Endothelial cell of umbilical vein (primary cell): ENCODE measurements at regions not wholly inside any gene's neighbourhood (a gene's known extent, or its start where the extent isn't known, plus 50 kb on each side); places are given as distances from the start of the nearest gene placed in this dataset.
"Not testable (repeated sequence)": the region's sequence is repeated elsewhere in the genome, so short reads cannot be mapped to it uniquely, and the experiment has no call there.

ENCODE experiments used
- BruUV-seq: library from RNA; stranded (reverse); fragments of 400-500 nt; replicated peaks from 2 replicates; lab custom pipeline; 2021; lab: Mats Ljungman, UMichigan
- CTCF ChIA-PET: fragments of 300-600, 350-600 bp; sonication (Branson Sonifier 250); formaldehyde crosslinking; loops from one replicate; lab custom pipeline; 2021; ENCODE audit warnings: antibody characterized with exemption, inconsistent platforms; lab: Charles Lee
- POLR2A ChIA-PET: fragments of 300-600, 350-600 bp; sonication (Branson Sonifier 250); formaldehyde crosslinking; loops from one replicate; lab custom pipeline; 2021; ENCODE audit warnings: antibody characterized with exemption, inconsistent platforms; lab: Charles Lee
- DNase-seq: peaks from one replicate; pipeline ENCODE4 v3.0.0-alpha.2; 2011; ENCODE audit warnings: low read depth, low spot score
- FAIRE-seq: peaks from 2 replicates; lab custom pipeline; 2011; peaks lifted over from hg19 to GRCh38; lab: Jason Lieb, UNC
- H2AFZ ChIP-seq: 2 replicates; pipeline ENCODE4 v1.6.0; 2012; ENCODE audit warnings: low read depth, low read length, control low read depth, inconsistent platforms
- H3K27ac ChIP-seq: 2 replicates; pipeline ENCODE4 v1.5.1; 2011; ENCODE audit warnings: low read depth, mild to moderate bottlenecking, control low read depth, low read length, moderate library complexity; ENCODE audit not compliant: insufficient read depth
- H3K27me3 ChIP-seq, 2 experiments: 2 replicates each; pipeline versions ENCODE4 v1.6.0 to v1.6.1; 2011; ENCODE audit warnings: low read length in 2 of 2, mixed read lengths in 1 of 2; ENCODE audit not compliant: control insufficient read depth in 2 of 2, insufficient read depth in 2 of 2
- H3K36me3 ChIP-seq, 2 experiments: 2 replicates in 1 of 2; 3 replicates in 1 of 2; pipeline ENCODE4 v1.5.1; 2011; ENCODE audit warnings: low read length in 2 of 2, mild to moderate bottlenecking in 1 of 2, moderate library complexity in 1 of 2; ENCODE audit not compliant: control insufficient read depth in 2 of 2, insufficient read depth in 2 of 2; ENCODE audit errors: extremely low read depth in 1 of 2
- H3K4me1 ChIP-seq: 3 replicates; pipeline ENCODE4 v1.5.1; 2011; ENCODE audit warnings: mild to moderate bottlenecking, low read length; ENCODE audit not compliant: control insufficient read depth, insufficient read depth; ENCODE audit errors: extremely low read depth
- H3K4me2 ChIP-seq: 2 replicates; pipeline ENCODE4 v1.6.1; 2011; ENCODE audit warnings: low read length, control low read depth, mixed read lengths; ENCODE audit not compliant: insufficient read depth
- H3K4me3 ChIP-seq, 3 experiments: fragments of 200-600 bp in 1 of 3; sonication (generic), shearing (Covaris generic) in 1 of 3; replicated peaks in 1 of 3; 2 replicates each; pipeline ENCODE4 v1.5.1; 2011 to 2016; ENCODE audit warnings: control low read depth in 3 of 3, low read length in 3 of 3, mild to moderate bottlenecking in 2 of 3, inconsistent platforms in 1 of 3, low read depth in 1 of 3, moderate library complexity in 1 of 3; ENCODE audit not compliant: insufficient read depth in 1 of 3
- H3K79me2 ChIP-seq: 2 replicates; pipeline ENCODE4 v1.6.0; 2012; ENCODE audit warnings: low read length, inconsistent platforms; ENCODE audit not compliant: control insufficient read depth, insufficient read depth
- H3K9ac ChIP-seq: replicated peaks from 2 replicates; pipeline ENCODE3; 2011; ENCODE audit warnings: low read length, control low read depth; ENCODE audit not compliant: insufficient read depth; ENCODE audit errors: extremely low read depth
- H3K9me1 ChIP-seq: replicated peaks from 3 replicates; pipeline ENCODE4 v1.6.0; 2011; ENCODE audit warnings: mild to moderate bottlenecking, low read length; ENCODE audit not compliant: control insufficient read depth, insufficient read depth; ENCODE audit errors: extremely low read depth
- H3K9me3 ChIP-seq: replicated peaks from 2 replicates; pipeline ENCODE4 v1.5.1; 2012; ENCODE audit warnings: low read length, inconsistent platforms; ENCODE audit not compliant: control insufficient read depth, insufficient read depth
- H4K20me1 ChIP-seq: replicated peaks from 2 replicates; pipeline ENCODE3; 2011; ENCODE audit warnings: mild to moderate bottlenecking, low read length; ENCODE audit not compliant: control insufficient read depth, insufficient read depth; ENCODE audit errors: extremely low read depth
- EZH2 ChIP-seq: IDR thresholded peaks from 2 replicates; pipeline ENCODE4 v1.6.1; 2012; ENCODE audit warnings: borderline replicate concordance, low read depth, mild to moderate bottlenecking, moderate library complexity, low read length, inconsistent platforms; ENCODE audit not compliant: severe bottlenecking
- JUN ChIP-seq: IDR thresholded peaks from 2 replicates; pipeline ENCODE4 v1.6.1; 2011; ENCODE audit warnings: borderline replicate concordance, low read depth; ENCODE audit not compliant: insufficient read length, insufficient read depth
- dilution Hi-C: fragments of 300-500 bp; cut with MboI; formaldehyde crosslinking; loops from one replicate; pipeline ENCODE4 v1.15.0; 2019; ENCODE audit warnings: low sequenced_read_pairs; ENCODE audit not compliant: extremely low pct_ligation_motif_present
- intact Hi-C: fragments of 100-400 bp; cut with micrococcal nuclease; formaldehyde crosslinking; loops from one replicate; pipeline ENCODE4 v1.10.0; 2022

DNA sequence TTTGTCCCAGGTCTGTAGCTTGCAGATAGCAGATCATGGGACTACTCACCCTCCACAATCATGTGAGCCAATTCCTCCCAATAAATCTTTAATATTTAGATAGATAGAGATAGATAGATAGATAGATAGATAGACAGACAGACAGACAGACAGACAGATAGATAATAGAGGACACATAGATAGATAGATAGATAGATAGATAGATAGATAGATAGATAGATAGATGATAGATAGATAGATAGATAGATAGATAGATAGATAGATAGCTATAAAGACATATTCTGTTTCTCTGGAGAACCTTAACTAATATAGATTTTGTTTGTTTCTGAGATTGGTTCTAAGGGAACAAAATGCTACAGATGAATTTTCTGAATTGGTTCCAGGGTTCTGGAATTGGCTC lies 82.3 kb upstream of the PRDX6 start:
- POLR2A ChIA-PET, H3K9ac ChIP-seq, BruUV-seq, DNase-seq, H3K9me3 ChIP-seq, H3K4me3 ChIP-seq, H2AFZ ChIP-seq, H3K27me3 ChIP-seq, H4K20me1 ChIP-seq, H3K79me2 ChIP-seq, dilution Hi-C loops, H3K9me1 ChIP-seq, H3K4me2 ChIP-seq, H3K27ac ChIP-seq, intact Hi-C loops, CTCF ChIA-PET, FAIRE-seq, H3K36me3 ChIP-seq, H3K4me1 ChIP-seq: not testable (repeated sequence)

DNA sequence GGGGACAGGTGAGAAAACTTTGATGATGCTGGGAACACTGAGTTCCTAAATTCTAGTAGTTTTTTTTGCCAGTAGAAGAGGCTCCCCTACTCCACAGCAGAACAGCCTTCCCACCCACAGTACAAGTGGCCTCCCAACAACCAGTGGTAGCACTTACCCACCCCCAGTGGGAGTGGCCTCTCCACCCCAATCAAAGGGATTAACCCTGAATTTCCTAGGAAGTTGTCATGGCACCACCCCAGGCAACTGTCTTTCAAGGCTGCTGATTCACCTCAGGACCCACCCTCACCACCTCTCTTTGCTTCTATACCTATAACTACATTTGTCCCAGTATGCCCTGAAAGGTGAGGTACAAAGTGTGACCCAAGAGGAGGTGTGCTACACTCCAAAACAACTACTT lies 81.4 kb upstream of the PRDX6 start:
- dilution Hi-C loops: no loop called here
- no TSS peak for BruUV-seq
- no peaks in the 10 kb centered on the region for H3K9me1 ChIP-seq
- no peaks in the 10 kb centered on the region for H3K9me3 ChIP-seq
- no peak overlapping the region for H3K9ac ChIP-seq
- H2AFZ ChIP-seq: no peak overlapping the region
- no peaks in the 10 kb centered on the region for H3K36me3 ChIP-seq
- POLR2A ChIA-PET: no interaction called here
- no peaks in the 10 kb centered on the region for H3K79me2 ChIP-seq
- CTCF ChIA-PET: no interaction called here
- no peak for TF ChIP-seq JUN
- no peak for TF ChIP-seq EZH2
- no peaks in the 10 kb centered on the region for H3K4me1 ChIP-seq
- H3K4me3 ChIP-seq: no peak overlapping the region
- no peaks in the 10 kb centered on the region for H3K27me3 ChIP-seq
- no peaks in the 10 kb centered on the region for H4K20me1 ChIP-seq
- no peak overlapping the region for H3K27ac ChIP-seq
- intact Hi-C loops: no loop called here
- FAIRE-seq (no peak), DNase-seq (no peak)
- H3K4me2 ChIP-seq: no peak overlapping the region
